Fibroblast of lung (primary cell): ENCODE measurements at regions not wholly inside any gene's neighbourhood (a gene's known extent, or its start where the extent isn't known, plus 50 kb on each side); places are given as distances from the start of the nearest gene placed in this dataset.
"Not testable (repeated sequence)": the region's sequence is repeated elsewhere in the genome, so short reads cannot be mapped to it uniquely, and the experiment has no call there.

Experiments used
- EZH2 ChIP-seq: IDR thresholded peaks from 2 replicates; pipeline ENCODE4 v1.5.1; 2012; ENCODE audit warnings: low read length, control low read depth, mild to moderate bottlenecking; ENCODE audit errors: missing control alignments
- TF ChIP-seq, protein P1 (sequence below), 2 donors: IDR thresholded peaks in 1 of 2; conservative IDR thresholded peaks in 1 of 2; 1 replicate in 1 of 2; 2 replicates in 1 of 2; pipeline ENCODE4 v1.5.1; 2011 to 2012; ENCODE audit warnings: low read length in 2 of 2, control low read depth in 1 of 2, inconsistent platforms in 1 of 2, low read depth in 1 of 2, mild to moderate bottlenecking in 1 of 2

DNA sequence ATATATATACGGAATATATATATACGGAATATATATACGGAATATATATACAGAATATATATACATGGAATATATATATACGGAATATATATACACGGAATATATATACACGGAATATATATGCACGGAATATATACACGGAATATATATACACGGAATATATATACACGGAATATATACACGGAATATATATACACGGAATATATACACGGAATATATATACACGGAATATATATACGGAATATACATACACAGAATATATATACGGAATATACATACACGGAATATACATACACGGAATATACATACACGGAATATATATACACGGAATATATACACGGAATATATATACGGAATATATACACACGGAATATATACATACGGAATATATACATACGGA, 568.4 kb downstream of the HINT1 start:
- TF ChIP-seq, protein P1, sequence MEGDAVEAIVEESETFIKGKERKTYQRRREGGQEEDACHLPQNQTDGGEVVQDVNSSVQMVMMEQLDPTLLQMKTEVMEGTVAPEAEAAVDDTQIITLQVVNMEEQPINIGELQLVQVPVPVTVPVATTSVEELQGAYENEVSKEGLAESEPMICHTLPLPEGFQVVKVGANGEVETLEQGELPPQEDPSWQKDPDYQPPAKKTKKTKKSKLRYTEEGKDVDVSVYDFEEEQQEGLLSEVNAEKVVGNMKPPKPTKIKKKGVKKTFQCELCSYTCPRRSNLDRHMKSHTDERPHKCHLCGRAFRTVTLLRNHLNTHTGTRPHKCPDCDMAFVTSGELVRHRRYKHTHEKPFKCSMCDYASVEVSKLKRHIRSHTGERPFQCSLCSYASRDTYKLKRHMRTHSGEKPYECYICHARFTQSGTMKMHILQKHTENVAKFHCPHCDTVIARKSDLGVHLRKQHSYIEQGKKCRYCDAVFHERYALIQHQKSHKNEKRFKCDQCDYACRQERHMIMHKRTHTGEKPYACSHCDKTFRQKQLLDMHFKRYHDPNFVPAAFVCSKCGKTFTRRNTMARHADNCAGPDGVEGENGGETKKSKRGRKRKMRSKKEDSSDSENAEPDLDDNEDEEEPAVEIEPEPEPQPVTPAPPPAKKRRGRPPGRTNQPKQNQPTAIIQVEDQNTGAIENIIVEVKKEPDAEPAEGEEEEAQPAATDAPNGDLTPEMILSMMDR (conservative IDR thresholded peaks at IDR 0.05 in 1 of 2, IDR thresholded peaks at IDR 0.05 in 1 of 2; ENCODE audit: low read depth in 1 of 2, low read length in 2 of 2): not testable (repeated sequence)
- not testable (repeated sequence) for TF ChIP-seq EZH2
